Right hindlimb (tissue), 1 donor: ENCODE measurements at regions not wholly inside any gene's neighbourhood (a gene's known extent, or its start where the extent isn't known, plus 50 kb on each side); places are given as distances from the start of the nearest gene placed in this dataset.
A peak's percentile ranks its signal among the peaks of the same experiment; 100 is the strongest.
"Not testable (repeated sequence)": the region's sequence is repeated elsewhere in the genome, so short reads cannot be mapped to it uniquely, and the experiment has no call there.

Experiments used
- DNase-seq: peaks from one replicate; pipeline ENCODE4 v3.0.0-alpha.2; 2018

GRCh38 chr10:123380491-123381085, 226.4 kb downstream of the BUB3 start:
- DNase-seq, result no peak

DNA sequence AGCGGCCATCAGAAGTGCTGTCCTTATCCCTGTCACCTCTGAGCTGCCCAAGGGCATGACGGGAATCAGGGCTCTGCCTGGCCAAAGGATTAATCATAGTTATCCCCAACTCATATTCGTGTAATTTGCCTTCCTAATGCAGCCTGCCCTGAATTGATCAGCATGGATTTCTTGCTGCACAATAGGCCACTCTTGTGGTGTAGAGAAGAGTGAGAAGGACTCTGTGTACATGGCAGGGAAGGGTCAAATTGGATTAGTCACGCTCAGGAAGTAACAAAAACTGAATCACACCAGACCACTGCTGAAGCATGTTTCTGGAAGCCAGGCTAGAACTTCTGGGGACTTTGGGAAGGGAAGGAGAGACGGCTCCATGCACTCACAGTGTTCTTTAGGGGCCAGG, 227.0 kb downstream of the BUB3 start:
- no peak for DNase-seq

GRCh38 chr10:123382491-123382890, 228.3 kb downstream of the BUB3 start:
- DNase-seq, result no peak

DNA sequence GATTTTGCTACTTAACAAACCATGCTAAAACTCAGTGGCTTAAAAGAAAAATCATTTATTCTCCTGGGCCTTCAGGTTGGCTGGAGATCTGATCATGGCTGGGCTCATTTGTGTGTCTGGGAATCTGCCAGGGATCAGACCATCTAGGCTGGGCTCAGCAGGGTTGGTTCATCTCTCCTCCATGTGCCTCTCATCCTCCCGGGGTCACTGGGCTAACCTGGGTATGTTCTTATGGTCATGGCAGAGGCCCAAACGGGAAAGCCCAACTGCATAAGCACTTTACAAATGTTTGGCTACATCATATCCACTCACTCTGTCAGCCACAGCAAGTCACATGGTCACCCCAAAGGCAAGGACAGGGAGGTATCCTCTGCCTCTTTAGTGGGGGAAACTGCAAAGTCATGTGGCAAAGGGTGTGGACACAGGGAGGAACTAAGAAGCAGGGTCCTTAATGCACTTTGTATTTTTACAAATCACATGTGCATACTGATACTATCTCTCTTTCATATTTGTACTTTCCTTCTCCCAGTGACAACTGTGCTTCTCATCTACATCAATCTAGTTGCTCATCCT, 231.4 kb downstream of the BUB3 start:
- DNase-seq, result no peak

DNA sequence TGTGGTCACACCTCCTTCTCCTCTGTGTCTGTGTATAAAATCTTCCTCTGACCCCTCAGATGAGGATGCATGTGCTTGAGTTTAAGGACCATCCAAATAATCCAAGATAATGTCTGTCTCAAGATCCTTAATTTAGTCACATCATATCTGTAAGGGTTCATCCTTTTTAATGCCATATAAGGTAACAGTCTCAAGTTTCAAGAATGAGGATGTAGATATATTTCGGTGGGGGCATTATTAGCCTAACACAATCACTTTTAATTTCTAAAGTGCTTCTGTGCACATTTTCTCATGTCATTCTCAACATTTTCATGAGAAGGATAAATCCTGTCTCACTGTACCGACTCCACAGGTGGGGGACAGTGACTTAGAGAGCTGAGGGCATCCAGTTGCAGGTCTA, 235.3 kb downstream of the BUB3 start:
- no peak for DNase-seq

DNA sequence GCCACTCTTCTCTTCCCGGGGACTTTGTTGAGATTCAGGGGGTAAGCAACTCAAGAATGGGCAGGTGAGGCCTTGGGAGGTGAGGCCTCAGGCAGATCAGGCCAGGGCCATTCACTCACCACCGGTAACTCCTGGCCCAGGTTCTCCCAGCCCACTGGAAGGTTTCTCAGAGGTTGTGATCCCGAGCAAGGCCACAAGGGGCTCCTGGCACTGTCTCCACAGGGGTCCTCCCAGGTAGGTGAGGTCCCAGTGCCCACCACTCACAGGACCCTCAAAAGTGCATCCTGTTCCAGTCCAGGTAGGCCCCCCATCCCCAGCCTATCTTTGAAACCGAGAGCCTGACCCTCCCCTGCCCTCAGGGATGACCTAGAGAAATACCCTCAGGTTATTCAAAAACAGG, 236.1 kb downstream of the BUB3 start:
- DNase-seq, result no peak

GRCh38 chr10:123390874-123391273, 236.7 kb downstream of the BUB3 start:
- DNase-seq, result no peak

- DNase-seq, result no peak
Measured at GRCh38 chr10:123391275-123392028, 237.2 kb downstream of the BUB3 start.

DNA sequence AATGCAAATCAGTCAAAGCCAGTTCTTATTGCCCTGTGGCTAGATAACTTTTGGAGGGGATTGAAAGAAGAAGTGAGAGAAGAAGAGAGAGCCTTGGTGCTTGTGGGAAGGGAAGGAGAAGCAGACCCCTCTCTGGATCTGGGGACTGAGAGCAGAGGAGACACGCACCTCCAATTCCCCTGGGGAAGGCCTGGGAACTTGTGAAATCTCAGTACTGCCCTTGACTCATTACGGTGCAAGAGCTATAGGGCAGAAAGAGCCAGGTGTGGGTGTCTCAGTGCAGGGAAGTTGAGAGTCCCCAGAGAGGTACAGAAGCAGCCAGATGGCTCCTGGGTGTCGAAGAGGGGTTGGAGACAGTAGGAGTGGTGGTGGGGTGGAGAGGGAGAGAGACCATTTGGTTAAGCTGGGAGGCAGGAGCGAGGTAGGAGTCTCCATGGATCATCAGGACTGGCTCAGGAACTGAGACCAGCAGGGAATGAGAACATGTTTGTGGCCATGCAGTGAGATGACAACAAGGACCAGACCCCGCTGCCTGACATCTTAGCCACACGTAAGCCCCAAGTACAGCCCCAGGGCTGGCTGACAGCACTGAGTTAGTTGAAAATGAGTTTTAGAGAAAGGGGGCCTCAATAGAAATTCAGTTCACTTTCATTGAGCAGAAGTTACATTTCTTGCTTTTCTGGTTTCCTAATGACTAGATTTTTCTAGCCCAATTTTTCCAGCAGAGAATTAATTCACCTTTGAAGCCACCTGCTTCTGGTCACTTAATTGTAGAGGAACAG, 238.2 kb downstream of the BUB3 start:
- DNase-seq, result no peak

GRCh38 chr10:123393170-123393569, 239.0 kb downstream of the BUB3 start:
- DNase-seq, result no peak

DNA sequence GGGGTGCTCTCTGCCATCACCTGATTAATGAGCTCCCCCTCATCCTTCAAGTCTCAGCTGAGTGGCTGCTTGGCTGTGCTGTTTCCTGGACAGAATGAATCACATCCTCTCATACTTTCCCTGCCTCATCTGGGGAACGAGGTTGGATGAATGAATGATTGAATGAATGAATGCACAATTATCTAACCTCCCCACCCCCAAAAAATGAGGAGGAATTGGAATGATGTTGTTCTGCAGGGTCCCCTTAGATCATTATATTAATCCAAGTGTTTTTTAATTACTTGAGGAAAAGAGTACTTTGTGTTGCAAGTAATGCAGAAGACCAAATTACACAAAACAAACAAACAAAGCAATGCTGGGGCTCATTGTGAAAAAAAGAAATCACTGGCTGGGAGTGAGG, 240.2 kb downstream of the BUB3 start:
- DNase-seq, result no peak

- not testable (repeated sequence) for DNase-seq
Measured at GRCh38 chr10:123395234-123395633, 241.0 kb downstream of the BUB3 start.

GRCh38 chr10:123395906-123396305, 241.7 kb downstream of the BUB3 start:
- DNase-seq, result no peak

- no peak for DNase-seq
Measured at GRCh38 chr10:123398180-123398591, 244.0 kb downstream of the BUB3 start.

DNA sequence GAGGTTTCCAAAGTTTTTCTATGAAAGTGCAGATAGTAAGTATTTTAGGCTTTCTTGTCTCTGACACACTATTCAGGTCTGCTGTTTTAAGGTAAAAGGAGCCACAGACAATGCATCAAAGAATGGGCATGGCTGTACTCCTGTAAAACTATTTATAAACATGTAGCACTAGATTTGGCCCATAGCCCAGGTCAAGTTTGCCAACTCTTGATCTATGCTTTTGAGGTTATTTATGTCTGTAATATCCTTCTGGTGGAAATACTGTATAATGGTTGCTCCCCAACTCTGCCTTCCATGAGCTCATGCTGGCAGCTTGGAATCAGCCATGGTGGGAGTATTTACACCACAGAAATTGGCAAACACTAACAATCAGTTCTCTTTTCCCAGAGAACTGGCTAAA, 244.6 kb downstream of the BUB3 start:
- DNase-seq, result no peak

DNA sequence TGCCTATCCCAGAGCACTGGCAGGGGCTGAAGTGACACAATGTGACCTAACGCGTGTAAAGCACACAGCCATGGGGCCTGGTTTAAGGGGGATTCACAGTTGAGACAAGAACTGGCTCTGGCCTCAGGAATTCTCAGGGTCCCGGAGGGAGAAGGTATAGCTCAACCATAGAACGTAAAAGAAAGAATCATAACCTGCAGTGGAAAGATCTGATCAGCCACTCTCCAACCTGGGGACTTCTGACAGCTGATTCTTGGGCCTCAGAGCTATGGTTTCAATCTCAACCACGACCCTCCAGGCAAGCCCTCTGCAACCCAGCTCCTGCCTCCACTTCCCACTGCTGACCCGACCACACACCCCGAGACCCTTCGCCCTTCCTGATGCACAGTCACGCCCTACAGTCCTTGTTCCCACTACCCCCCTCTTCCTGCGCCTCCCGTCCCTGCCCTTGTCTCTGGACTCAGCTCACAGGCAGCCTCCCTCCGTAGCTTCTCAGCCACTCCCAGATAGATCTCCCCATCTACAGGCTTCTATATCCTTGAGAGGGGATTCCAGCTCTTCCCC, 245.2 kb downstream of the BUB3 start:
- DNase-seq, result no peak

- no peak for DNase-seq
Measured at GRCh38 chr10:123402021-123402420, 247.8 kb downstream of the BUB3 start.

DNA sequence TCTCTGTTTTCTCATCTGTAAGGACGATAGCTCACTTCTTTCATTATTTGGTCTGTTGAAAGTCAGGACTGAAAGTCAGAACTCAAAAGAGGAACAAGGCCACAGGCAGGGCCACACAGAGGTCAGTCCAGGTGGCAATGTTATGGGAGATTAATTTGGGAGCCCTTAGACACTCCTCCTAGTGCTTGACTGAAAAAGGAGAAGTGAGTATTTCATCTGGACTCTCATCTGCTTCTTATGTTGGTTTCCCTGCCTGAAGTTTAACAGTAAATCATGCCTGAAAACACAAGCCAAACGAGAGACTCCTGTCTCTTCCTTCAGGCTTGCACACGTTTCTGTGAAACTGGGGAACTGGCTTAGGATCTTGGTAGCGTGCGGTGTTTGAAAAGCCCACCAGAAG, 248.5 kb downstream of the BUB3 start:
- DNase-seq, result no peak

- DNase-seq, result no peak
Measured at GRCh38 chr10:123404357-123404756, 250.2 kb downstream of the BUB3 start.

- no peak for DNase-seq
Measured at GRCh38 chr10:123408660-123409059, 254.5 kb downstream of the BUB3 start.

- DNase-seq, result peak; percentile 35
Measured at GRCh38 chr10:123409426-123409825, 255.2 kb downstream of the BUB3 start.

DNA sequence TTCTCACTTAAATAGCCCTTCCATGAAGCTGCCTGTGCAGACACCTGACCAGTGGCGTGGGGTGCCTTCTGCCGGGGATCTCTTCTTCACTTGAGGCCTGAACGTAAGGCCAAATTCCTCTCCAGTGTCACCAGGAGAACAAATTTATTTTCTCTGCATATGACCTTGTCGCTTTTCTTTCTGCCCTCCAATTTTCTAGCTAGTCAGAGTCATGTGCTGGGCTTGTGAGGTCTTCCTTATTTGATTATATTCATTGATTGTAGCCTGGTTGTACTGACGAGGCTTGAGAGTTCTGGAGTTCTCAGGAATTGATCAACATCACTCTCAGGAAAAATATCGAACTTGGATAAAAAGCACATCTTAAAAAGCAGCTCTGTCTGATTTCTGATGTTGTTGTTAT, 255.7 kb downstream of the BUB3 start:
- no peak for DNase-seq

DNA sequence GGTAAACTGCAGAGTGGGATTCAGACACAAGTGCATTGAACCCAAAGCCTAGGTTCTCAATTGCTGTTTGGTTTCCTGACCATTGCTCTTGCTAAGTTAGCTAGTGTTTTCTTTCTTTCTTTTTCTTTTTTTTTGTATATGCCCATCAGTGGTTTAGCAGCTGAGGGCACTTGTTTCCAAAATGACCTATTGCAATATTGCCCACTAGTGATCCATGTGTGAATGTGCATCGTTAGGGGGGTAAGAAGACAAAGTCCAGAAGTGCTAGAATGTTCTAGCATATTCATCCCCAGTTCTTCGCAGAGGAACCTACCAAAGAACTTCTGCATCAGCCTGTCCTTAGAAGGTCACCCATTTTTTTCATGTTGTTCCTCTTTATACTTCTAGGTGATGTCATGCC, 252.8 kb upstream of the GPR26 start:
- no peak for DNase-seq
